ENCODE measurements at regions not wholly inside any gene's neighbourhood (a gene's known extent, or its start where the extent isn't known, plus 50 kb on each side); places are given as distances from the start of the nearest gene placed in this dataset.

DNA sequence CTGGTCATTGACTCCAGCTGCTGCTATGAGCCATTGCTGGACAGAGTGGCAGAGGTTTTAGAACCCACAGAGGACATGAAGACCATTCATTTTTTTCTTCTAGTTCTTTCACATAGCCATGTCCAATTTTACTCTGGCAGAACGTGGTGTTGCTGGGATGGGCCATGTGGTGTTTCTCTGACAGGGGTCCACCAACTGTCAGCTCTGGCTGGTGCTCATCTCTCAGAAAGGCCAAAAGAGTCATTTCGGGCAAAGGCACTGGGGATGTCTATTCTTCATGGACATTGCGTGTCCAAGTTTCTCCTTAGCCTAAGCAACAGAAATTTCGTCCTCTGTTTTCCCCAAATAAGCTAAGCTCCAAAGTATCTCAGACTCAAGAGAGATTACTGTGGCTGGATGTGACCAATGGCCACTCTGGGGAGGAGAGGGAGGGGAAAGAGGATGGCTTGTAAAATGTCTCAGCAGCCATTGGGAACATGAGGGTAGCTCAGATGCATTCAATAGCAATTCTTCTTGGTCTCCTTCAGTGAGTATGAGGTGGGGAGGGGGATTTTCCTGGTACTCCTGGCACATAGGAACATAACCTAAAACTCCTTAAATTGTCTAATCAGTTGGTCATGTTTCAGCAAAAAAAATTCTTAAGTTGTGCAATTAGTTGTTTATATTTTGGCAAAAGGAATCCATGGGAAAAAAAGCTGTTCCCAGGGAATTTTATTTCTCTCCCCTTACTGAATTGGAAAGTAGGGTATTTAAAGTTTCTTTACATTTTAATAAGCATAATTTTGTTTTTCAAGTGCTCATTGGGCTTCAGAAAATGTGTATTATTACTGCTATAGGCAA is 131.6 kb upstream of the MITF start:
- TF ChIP-seq, protein P1, sequence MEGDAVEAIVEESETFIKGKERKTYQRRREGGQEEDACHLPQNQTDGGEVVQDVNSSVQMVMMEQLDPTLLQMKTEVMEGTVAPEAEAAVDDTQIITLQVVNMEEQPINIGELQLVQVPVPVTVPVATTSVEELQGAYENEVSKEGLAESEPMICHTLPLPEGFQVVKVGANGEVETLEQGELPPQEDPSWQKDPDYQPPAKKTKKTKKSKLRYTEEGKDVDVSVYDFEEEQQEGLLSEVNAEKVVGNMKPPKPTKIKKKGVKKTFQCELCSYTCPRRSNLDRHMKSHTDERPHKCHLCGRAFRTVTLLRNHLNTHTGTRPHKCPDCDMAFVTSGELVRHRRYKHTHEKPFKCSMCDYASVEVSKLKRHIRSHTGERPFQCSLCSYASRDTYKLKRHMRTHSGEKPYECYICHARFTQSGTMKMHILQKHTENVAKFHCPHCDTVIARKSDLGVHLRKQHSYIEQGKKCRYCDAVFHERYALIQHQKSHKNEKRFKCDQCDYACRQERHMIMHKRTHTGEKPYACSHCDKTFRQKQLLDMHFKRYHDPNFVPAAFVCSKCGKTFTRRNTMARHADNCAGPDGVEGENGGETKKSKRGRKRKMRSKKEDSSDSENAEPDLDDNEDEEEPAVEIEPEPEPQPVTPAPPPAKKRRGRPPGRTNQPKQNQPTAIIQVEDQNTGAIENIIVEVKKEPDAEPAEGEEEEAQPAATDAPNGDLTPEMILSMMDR (conservative IDR thresholded peaks at IDR 0.05): no peak
- TF ChIP-seq EZH2 (IDR thresholded peaks at IDR 0.05; ENCODE audit: low read depth): no peak
